BJ (cell line): ENCODE measurements at regions not wholly inside any gene's neighbourhood (a gene's known extent, or its start where the extent isn't known, plus 50 kb on each side); places are given as distances from the start of the nearest gene placed in this dataset.

ENCODE experiments used
- CTCF ChIA-PET: fragments of 350-600 bp; formaldehyde crosslinking; extraction: SDS; loops from one replicate; lab custom pipeline; 2021; ENCODE audit warnings: antibody characterized with exemption, inconsistent platforms; lab: Yijun Ruan, JAX
- POLR2A ChIA-PET: fragments of 300-600 bp; sonication (Branson Sonifier 250); formaldehyde crosslinking; extraction: SDS; loops from one replicate; lab custom pipeline; 2021; ENCODE audit warnings: antibody characterized with exemption; lab: Charles Lee
- DNase-seq: peaks from one replicate; pipeline ENCODE4 v3.0.0-alpha.2; 2011; ENCODE audit warnings: low read depth
- H3K27me3 ChIP-seq: 2 replicates; pipeline ENCODE4 v1.6.0; 2011; ENCODE audit warnings: low read length; ENCODE audit not compliant: control insufficient read depth, insufficient read depth
- H3K36me3 ChIP-seq: 2 replicates; pipeline ENCODE4 v1.5.1; 2011; ENCODE audit warnings: low read length; ENCODE audit not compliant: control insufficient read depth, insufficient read depth
- H3K4me3 ChIP-seq: 2 replicates; pipeline ENCODE4 v1.5.1; 2011; ENCODE audit warnings: low read depth, mild to moderate bottlenecking, control low read depth, low read length
- TF ChIP-seq, protein P1 (sequence below): IDR thresholded peaks from 2 replicates; pipeline ENCODE4 v1.5.1; 2011; ENCODE audit warnings: low read depth, mild to moderate bottlenecking, control low read depth, inconsistent platforms, low read length, moderate library complexity; ENCODE audit not compliant: insufficient read depth

DNA sequence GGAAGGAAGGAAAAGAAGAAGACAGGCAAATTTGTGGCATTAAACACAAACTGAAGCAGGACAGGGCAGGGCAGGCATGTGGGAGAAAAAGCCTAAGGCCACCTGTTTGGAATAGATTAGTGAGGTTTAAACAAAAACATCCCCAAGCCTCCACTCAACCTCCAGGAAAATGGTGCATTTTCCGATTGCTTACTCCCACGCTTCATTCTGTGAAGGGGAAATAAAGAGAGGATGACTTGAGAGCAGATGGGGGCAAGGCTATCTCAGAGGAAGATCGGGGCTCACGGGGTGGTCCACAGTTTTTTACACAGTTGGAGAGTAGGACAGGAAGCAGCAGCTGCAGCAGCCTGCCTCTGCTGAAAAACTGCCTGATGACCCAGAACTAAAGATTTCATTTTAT lies 250.9 kb downstream of the DUSP6 start:
- DNase-seq: no peak
- Histone ChIP-seq H3K27me3 (no peaks in the 10 kb centered on the region), H3K4me3 (no peak overlapping the region), H3K36me3 (no peaks in the 10 kb centered on the region)
- POLR2A ChIA-PET: no interaction called here
- CTCF ChIA-PET: no interaction called here
- TF ChIP-seq, protein P1, sequence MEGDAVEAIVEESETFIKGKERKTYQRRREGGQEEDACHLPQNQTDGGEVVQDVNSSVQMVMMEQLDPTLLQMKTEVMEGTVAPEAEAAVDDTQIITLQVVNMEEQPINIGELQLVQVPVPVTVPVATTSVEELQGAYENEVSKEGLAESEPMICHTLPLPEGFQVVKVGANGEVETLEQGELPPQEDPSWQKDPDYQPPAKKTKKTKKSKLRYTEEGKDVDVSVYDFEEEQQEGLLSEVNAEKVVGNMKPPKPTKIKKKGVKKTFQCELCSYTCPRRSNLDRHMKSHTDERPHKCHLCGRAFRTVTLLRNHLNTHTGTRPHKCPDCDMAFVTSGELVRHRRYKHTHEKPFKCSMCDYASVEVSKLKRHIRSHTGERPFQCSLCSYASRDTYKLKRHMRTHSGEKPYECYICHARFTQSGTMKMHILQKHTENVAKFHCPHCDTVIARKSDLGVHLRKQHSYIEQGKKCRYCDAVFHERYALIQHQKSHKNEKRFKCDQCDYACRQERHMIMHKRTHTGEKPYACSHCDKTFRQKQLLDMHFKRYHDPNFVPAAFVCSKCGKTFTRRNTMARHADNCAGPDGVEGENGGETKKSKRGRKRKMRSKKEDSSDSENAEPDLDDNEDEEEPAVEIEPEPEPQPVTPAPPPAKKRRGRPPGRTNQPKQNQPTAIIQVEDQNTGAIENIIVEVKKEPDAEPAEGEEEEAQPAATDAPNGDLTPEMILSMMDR: no peak

DNA sequence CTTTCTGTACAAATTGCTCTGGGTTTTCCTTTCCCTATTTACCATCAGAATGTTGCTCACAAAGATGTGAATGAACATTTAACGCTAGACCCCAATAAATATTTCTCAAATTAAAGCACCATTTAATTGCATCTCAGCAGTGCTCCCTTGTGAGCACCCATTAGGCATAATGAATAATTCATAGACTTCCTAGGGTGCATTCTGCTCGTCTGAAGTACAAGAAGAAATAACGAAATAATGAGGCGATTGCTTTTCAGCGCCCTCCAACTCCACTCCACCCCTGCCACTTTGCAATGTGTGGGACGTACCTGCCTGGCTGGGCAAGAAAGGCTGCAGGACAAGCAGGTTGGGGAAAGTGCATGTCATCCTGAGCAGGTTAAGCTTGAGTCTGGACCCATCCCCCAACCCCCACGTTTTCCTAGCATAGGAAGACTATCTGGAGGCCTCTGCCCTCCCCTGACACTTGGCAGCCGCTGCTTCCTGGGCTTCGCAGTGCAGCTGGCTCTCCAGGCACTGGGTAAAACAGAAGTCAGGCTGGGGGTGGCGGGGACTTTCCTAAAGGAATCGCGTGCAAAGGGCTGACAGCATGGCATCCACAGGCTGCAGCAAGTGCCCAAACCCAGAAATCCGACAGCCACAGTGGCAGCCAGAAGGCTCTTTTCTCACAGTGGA lies 253.7 kb downstream of the DUSP6 start:
- H3K36me3 ChIP-seq: no peaks in the 10 kb centered on the region
- H3K27me3 ChIP-seq: no peaks in the 10 kb centered on the region
- ChIA-PET POLR2A (no interaction called here), CTCF (interaction anchor here (1.5 kb wide), 1 partner anchor 10 kb away, joined by 3 read pairs; no protein-coding TSS in a partner anchor)
- TF ChIP-seq, protein P1: no peak
- no peak for DNase-seq
- no peak overlapping the region for H3K4me3 ChIP-seq

DNA sequence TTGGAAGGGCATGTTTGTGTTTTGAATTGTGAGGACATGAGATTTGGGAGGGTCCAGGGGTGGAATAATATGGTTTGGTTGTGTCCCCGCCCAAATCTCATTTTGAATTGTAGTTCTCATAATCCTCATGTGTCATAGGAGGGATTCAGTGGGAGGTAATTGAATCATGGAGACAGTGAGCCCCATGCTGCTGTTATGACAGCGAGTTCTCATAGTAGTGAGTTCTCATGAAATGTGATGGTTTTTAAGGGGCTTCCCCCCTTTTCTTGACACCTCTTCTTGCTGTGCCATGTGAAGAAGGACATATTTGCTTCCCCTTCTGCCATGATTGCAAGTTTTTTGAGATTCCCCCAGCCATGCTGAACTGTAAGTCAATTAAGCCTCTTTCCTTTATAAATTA lies 260.0 kb downstream of the DUSP6 start:
- Histone ChIP-seq H3K4me3 (no peak overlapping the region), H3K27me3 (no peaks in the 10 kb centered on the region), H3K36me3 (no peaks in the 10 kb centered on the region)
- TF ChIP-seq, protein P1: no peak
- ChIA-PET CTCF (no interaction called here), POLR2A (no interaction called here)
- no peak for DNase-seq

DNA sequence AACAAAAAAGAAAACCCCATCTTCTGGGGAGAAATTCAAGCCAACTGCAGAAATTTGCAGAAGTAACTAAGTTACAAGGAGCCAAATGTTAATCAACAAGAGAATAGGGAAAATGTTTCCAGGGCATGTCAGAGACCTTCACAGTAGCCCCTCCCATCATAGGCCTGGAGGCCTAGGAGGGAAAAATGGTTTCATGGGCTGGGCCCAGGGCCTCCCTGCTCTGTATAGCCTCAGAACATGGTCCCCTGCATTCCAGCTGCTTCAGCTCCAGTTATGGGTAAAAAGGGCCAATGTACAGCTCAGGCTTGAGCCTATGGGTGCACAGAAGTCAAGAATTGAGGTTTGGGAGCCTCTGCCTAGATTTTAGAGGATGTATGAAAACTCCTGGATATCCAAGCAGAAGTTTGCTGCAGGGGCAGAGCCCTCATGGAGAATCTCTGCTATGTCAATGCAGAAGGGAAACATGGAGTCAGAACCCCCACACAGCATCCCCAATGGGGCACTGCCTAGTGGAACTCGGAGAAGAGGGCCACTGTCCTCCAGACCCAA lies 260.9 kb downstream of the DUSP6 start:
- Histone ChIP-seq H3K27me3 (no peaks in the 10 kb centered on the region), H3K4me3 (no peak overlapping the region), H3K36me3 (no peaks in the 10 kb centered on the region)
- POLR2A ChIA-PET: no interaction called here
- TF ChIP-seq, protein P1: no peak
- CTCF ChIA-PET: no interaction called here
- no peak for DNase-seq

DNA sequence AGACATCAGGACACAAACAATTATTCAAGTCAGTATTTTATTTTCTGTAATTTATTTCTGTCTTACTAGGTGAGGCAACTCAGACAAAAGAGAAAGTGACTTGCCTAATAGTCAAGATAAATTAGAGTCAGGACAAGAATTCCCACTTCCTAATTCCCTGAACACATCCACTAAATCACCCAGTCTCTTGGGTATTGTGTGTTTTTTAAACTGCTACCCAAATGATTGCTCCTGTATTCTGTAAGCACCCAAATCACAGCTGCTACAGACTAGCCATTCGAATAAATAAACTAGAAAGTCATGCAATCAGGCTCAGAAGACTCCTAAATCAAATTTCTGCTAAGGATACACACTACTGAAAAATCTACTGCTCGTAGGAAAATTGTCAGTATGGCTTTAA lies 263.0 kb downstream of the DUSP6 start:
- H3K36me3 ChIP-seq: no peaks in the 10 kb centered on the region
- no peak overlapping the region for H3K4me3 ChIP-seq
- POLR2A ChIA-PET: no interaction called here
- CTCF ChIA-PET: interaction anchor here (1.2 kb wide), 1 partner anchor 8 kb away, joined by 4 read pairs; no protein-coding TSS in a partner anchor
- DNase-seq: no peak
- TF ChIP-seq, protein P1: no peak
- no peaks in the 10 kb centered on the region for H3K27me3 ChIP-seq
